Neuronal stem cell (in vitro differentiated cells): ENCODE measurements at regions not wholly inside any gene's neighbourhood (a gene's known extent, or its start where the extent isn't known, plus 50 kb on each side); places are given as distances from the start of the nearest gene placed in this dataset.
"Not testable (repeated sequence)": the region's sequence is repeated elsewhere in the genome, so short reads cannot be mapped to it uniquely, and the experiment has no call there.

Experiments used
- DNase-seq: peaks from one replicate; pipeline ENCODE4 v3.0.0-alpha.2; 2013; ENCODE audit warnings: low spot score
- H2AFZ ChIP-seq: one replicate; pipeline ENCODE4 v1.6.1; 2013; ENCODE audit warnings: mild to moderate bottlenecking, low read length, inconsistent platforms
- H2AK5ac ChIP-seq: 2 replicates; pipeline ENCODE4 v1.6.1; 2013; ENCODE audit warnings: low read depth, mild to moderate bottlenecking, inconsistent platforms, low read length, moderate library complexity, mixed read lengths
- H2BK120ac ChIP-seq: 2 replicates; pipeline ENCODE4 v1.6.1; 2013; ENCODE audit warnings: low read depth, mild to moderate bottlenecking, inconsistent platforms, low read length, moderate library complexity, mixed read lengths
- H2BK12ac ChIP-seq: one replicate; pipeline ENCODE4 v1.6.1; 2013; ENCODE audit warnings: low read length, inconsistent platforms
- H2BK15ac ChIP-seq: 2 replicates; pipeline ENCODE4 v1.6.1; 2013; ENCODE audit warnings: mild to moderate bottlenecking, low read length, inconsistent platforms, mixed read lengths
- H2BK5ac ChIP-seq: one replicate; pipeline ENCODE4 v1.6.1; 2013; ENCODE audit warnings: inconsistent platforms, mild to moderate bottlenecking, low read length, moderate library complexity
- H3K14ac ChIP-seq: one replicate; pipeline ENCODE4 v1.6.1; 2013; ENCODE audit warnings: low read length, inconsistent platforms
- H3K18ac ChIP-seq: 2 replicates; pipeline ENCODE4 v1.6.1; 2013; ENCODE audit warnings: low read length, inconsistent platforms
- H3K23ac ChIP-seq: 2 replicates; pipeline ENCODE4 v1.6.1; 2013; ENCODE audit warnings: low read depth, mild to moderate bottlenecking, mixed read lengths, low read length, inconsistent platforms; ENCODE audit not compliant: poor library complexity
- H3K27ac ChIP-seq: replicated peaks from 3 replicates; pipeline ENCODE4 v1.5.1; 2013; ENCODE audit warnings: low read length, inconsistent platforms
- H3K27me3 ChIP-seq, 3 experiments: 2 replicates each; pipeline ENCODE4 v1.6.1; 2013; ENCODE audit warnings: low read length in 3 of 3, mild to moderate bottlenecking in 2 of 3, inconsistent platforms in 1 of 3, low read depth in 1 of 3, mixed read lengths in 1 of 3, moderate library complexity in 1 of 3; ENCODE audit not compliant: control insufficient read depth in 3 of 3, insufficient read depth in 3 of 3
- H3K36me3 ChIP-seq, 2 donors: replicated peaks in 1 of 2; 2 replicates each; pipeline ENCODE4 v1.6.1; 2013; ENCODE audit warnings: low read length in 2 of 2; ENCODE audit not compliant: control insufficient read depth in 2 of 2, insufficient read depth in 2 of 2
- H3K4ac ChIP-seq: 2 replicates; pipeline ENCODE4 v1.6.1; 2013; ENCODE audit warnings: inconsistent platforms, mild to moderate bottlenecking, low read length, moderate library complexity
- H3K4me1 ChIP-seq, 2 donors: 1 replicate in 1 of 2; 2 replicates in 1 of 2; pipeline ENCODE4 v1.6.1; 2013; ENCODE audit warnings: low read length in 2 of 2, low read depth in 1 of 2; ENCODE audit not compliant: control insufficient read depth in 2 of 2, insufficient read depth in 1 of 2
- H3K4me2 ChIP-seq: one replicate; pipeline ENCODE4 v1.6.1; 2013; ENCODE audit warnings: mild to moderate bottlenecking, low read length, inconsistent platforms; ENCODE audit not compliant: insufficient read depth, poor library complexity, severe bottlenecking
- H3K4me3 ChIP-seq, 2 donors: 2 replicates each; pipeline ENCODE4 v1.5.1; 2013; ENCODE audit warnings: low read length in 2 of 2, mild to moderate bottlenecking in 2 of 2, inconsistent platforms in 1 of 2, moderate library complexity in 1 of 2
- H3K79me1 ChIP-seq: one replicate; pipeline ENCODE4 v1.6.1; 2013; ENCODE audit warnings: low read depth, mild to moderate bottlenecking, inconsistent platforms, low read length, moderate library complexity
- H3K9ac ChIP-seq: one replicate; pipeline ENCODE4 v1.6.1; 2013; ENCODE audit warnings: mild to moderate bottlenecking, low read depth, low read length, inconsistent platforms; ENCODE audit not compliant: poor library complexity
- H3K9me3 ChIP-seq, 2 donors: replicated peaks in 1 of 2; 2 replicates each; pipeline versions ENCODE3 to v1.6.1; 2013; ENCODE audit warnings: low read length in 2 of 2, mild to moderate bottlenecking in 2 of 2, inconsistent platforms in 1 of 2, low read depth in 1 of 2, mixed read lengths in 1 of 2, moderate library complexity in 1 of 2; ENCODE audit not compliant: control insufficient read depth in 2 of 2, insufficient read depth in 1 of 2
- H4K8ac ChIP-seq: one replicate; pipeline ENCODE4 v1.6.1; 2013; ENCODE audit warnings: low read depth, mild to moderate bottlenecking, inconsistent platforms, low read length, moderate library complexity
- H4K91ac ChIP-seq: one replicate; pipeline ENCODE4 v1.6.1; 2013; ENCODE audit warnings: low read length, low read depth, mild to moderate bottlenecking, inconsistent platforms; ENCODE audit not compliant: poor library complexity
- WGBS, 2 donors: extraction: QIAGEN DNeasy Blood & Tissue Kit; methylation state at CpG; one replicate each; pipeline ENCODE4 v1.1.7; 2013; ENCODE audit warnings: missing lambda C conversion rate in 2 of 2, mixed read lengths in 1 of 2; ENCODE audit not compliant: insufficient read length in 2 of 2, insufficient replicate concordance in 1 of 2; ENCODE audit errors: extremely low coverage in 2 of 2; 5-methylcytosine and 5-hydroxymethylcytosine counted together

- no peaks in the 10 kb centered on the region for H3K36me3 ChIP-seq
- H4K91ac ChIP-seq = peak overlapping the region; percentile 98
- peaks cover 4 to 23% of the 10 kb centered on the region in 2 donors for H3K4me1 ChIP-seq
- H2AK5ac ChIP-seq = peak overlapping the region; percentile 93
- no peak for DNase-seq
- no peak overlapping the region for H3K27ac ChIP-seq
- H3K4me2 ChIP-seq = no peak overlapping the region
- peaks cover 0 to 14% (median 0%) of the 10 kb centered on the region in 3 experiments for H3K27me3 ChIP-seq
- H3K14ac ChIP-seq = no peak overlapping the region
- peak overlapping the region; percentile 63 for H2BK12ac ChIP-seq
- peak overlapping the region; percentile 46 for H3K23ac ChIP-seq
- WGBS, 2 donors = no CpG with 5 or more reads among the region's 14 CpGs
- no peak overlapping the region for H2AFZ ChIP-seq
- peak overlapping the region; percentile 85 for H3K4ac ChIP-seq
- no peaks in the 10 kb centered on the region for H3K9me3 ChIP-seq
- H3K9ac ChIP-seq = peak overlapping the region; percentile 51
- H3K79me1 ChIP-seq = no peaks in the 10 kb centered on the region
- no peak overlapping the region for H2BK5ac ChIP-seq
- no peak overlapping the region for H4K8ac ChIP-seq
- no peak overlapping the region for H3K4me3 ChIP-seq
- peak overlapping the region; percentile 82 for H2BK120ac ChIP-seq
- H3K18ac ChIP-seq = peak overlapping the region; percentile 72
- peak overlapping the region; percentile 40 for H2BK15ac ChIP-seq
Observed at GRCh38 chr6:167405778-167406532, 81.1 kb downstream of the TTLL2 start.

- not testable (repeated sequence) for H3K4me2 ChIP-seq, H2BK12ac ChIP-seq, H3K14ac ChIP-seq, H3K23ac ChIP-seq, H3K36me3 ChIP-seq, H3K79me1 ChIP-seq, H3K27ac ChIP-seq, H3K4ac ChIP-seq, H3K9ac ChIP-seq, H2BK5ac ChIP-seq, H2AFZ ChIP-seq, H2BK120ac ChIP-seq, H4K91ac ChIP-seq, H3K9me3 ChIP-seq, H4K8ac ChIP-seq, H3K4me3 ChIP-seq, DNase-seq
- Histone ChIP-seq H3K18ac (peak overlapping the region; percentile 11), H2BK15ac (peak overlapping the region; percentile 40), H3K27me3 (peaks cover 0 to 13% (median 0%) of the 10 kb centered on the region in 3 experiments), H3K4me1 (peaks cover 4 to 20% of the 10 kb centered on the region in 2 donors), H2AK5ac (peak overlapping the region; percentile 93)
- WGBS, 2 donors = no CpG with 5 or more reads among the region's 16 CpGs
Observed at GRCh38 chr6:167406533-167407238, 81.8 kb downstream of the TTLL2 start.

DNA sequence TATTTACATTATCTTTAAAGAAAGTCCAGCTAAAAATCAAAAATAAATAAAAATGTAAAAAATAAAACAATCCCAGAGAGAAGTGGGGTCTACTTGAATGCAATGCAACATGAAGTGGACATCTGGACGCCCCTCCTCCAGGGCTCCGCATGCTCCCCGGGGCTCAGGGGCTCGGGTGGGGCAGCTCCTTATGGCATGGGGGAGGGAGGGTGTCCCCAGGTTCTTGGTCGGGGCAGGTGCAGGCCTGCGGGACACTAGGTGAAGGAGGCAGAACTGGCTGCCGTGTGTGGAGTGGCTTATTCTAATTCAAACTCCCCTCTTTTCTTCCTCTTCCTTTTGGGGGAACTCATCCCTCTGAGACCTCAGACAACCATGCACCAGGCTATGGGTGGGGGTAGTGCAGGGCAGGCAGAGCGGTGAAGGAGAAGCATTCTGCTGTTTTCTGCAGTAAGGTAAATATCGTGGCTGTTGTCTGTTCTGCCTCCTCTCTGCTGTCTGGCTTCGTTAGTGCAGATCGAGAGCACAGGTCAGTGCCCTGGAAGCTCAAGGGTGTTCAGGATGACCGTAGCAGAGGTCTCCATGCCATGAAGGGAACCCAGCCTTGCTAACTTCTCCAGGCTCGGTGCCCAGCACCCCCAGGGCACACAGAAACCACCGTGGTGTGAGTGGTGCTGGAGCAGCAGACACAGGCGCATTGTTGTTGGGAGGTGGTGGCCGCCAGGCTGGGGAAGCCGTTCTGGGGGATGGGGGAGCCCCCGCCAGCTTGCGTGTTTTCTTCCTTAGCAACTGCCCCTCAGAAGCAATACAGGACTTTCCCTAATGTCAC lies 82.6 kb downstream of the TTLL2 start:
- no peak overlapping the region for H2AK5ac ChIP-seq
- no peak overlapping the region for H3K14ac ChIP-seq
- no peak overlapping the region for H3K4ac ChIP-seq
- H4K91ac ChIP-seq = peak overlapping the region; percentile 0
- H2BK120ac ChIP-seq = no peak overlapping the region
- H2BK15ac ChIP-seq = no peak overlapping the region
- H3K23ac ChIP-seq = no peak overlapping the region
- H3K4me2 ChIP-seq = no peak overlapping the region
- no peak overlapping the region for H2BK5ac ChIP-seq
- H2BK12ac ChIP-seq = no peak overlapping the region
- H3K79me1 ChIP-seq = no peaks in the 10 kb centered on the region
- H3K18ac ChIP-seq = peak overlapping the region; percentile 41
- no CpG with 5 or more reads among the region's 19 CpGs for WGBS, 2 donors
- H3K27me3 ChIP-seq = peaks cover 0 to 18% (median 0%) of the 10 kb centered on the region in 3 experiments
- H4K8ac ChIP-seq = no peak overlapping the region
- H3K9me3 ChIP-seq = no peaks in the 10 kb centered on the region
- no peak overlapping the region for H3K4me3 ChIP-seq
- peaks cover 0 to 12% of the 10 kb centered on the region in 2 donors for H3K4me1 ChIP-seq
- no peaks in the 10 kb centered on the region for H3K36me3 ChIP-seq
- no peak for DNase-seq
- peak overlapping the region; percentile 0 for H2AFZ ChIP-seq
- H3K9ac ChIP-seq = no peak overlapping the region
- H3K27ac ChIP-seq = no peak overlapping the region
